GM23338 (cell line): ENCODE measurements at regions not wholly inside any gene's neighbourhood (a gene's known extent, or its start where the extent isn't known, plus 50 kb on each side); places are given as distances from the start of the nearest gene placed in this dataset.

Experiments
- CREB1 ChIP-seq: fragments of 250-450 bp; sonication (Bioruptor Pico); IDR thresholded peaks from 2 replicates; pipeline ENCODE4 v1.5.0; 2020; ENCODE audit warnings: low read depth, mild to moderate bottlenecking, moderate library complexity
- EZH2 ChIP-seq: fragments of 200-600 bp; sonication (generic); IDR thresholded peaks from one replicate; pipeline ENCODE4 v1.8.0; 2017; ENCODE audit warnings: antibody characterized with exemption, mild to moderate bottlenecking, low read depth; ENCODE audit not compliant: unreplicated experiment
- EZH2phosphoT487 ChIP-seq: fragments of 200-600 bp; sonication (generic); IDR thresholded peaks from one replicate; pipeline ENCODE4 v1.8.1; 2018; ENCODE audit warnings: antibody characterized with exemption; ENCODE audit not compliant: unreplicated experiment
- JUNB ChIP-seq: IDR thresholded peaks from one replicate; pipeline ENCODE4 v1.6.1; 2016; ENCODE audit warnings: antibody characterized with exemption; ENCODE audit not compliant: unreplicated experiment
- POLR2AphosphoS5 ChIP-seq: IDR thresholded peaks from 2 replicates; pipeline ENCODE4 v1.6.1; 2016; ENCODE audit warnings: antibody characterized with exemption, low read depth
- STAT1 ChIP-seq: IDR thresholded peaks from one replicate; pipeline ENCODE4 v1.6.1; 2016; ENCODE audit warnings: antibody characterized with exemption; ENCODE audit not compliant: unreplicated experiment
- ZNF331 ChIP-seq: fragments of 250-450 bp; sonication (Bioruptor Pico); IDR thresholded peaks from 2 replicates; pipeline ENCODE4 v1.5.0; 2020; ENCODE audit warnings: low read depth, mild to moderate bottlenecking, moderate library complexity
- TF ChIP-seq, protein P1 (sequence below), 2 experiments: fragments of 200-600 bp in 1 of 2; sonication (generic) in 1 of 2; conservative IDR thresholded peaks; 2 replicates each; pipeline versions ENCODE4 v1.5.1 to v1.6.1; 2016 to 2017; ENCODE audit warnings: antibody characterized with exemption in 2 of 2, low read depth in 2 of 2, mild to moderate bottlenecking in 2 of 2, moderate library complexity in 1 of 2
- TF ChIP-seq, protein P2 (sequence below): IDR thresholded peaks from one replicate; pipeline ENCODE4 v1.6.1; 2018; ENCODE audit warnings: antibody characterized with exemption; ENCODE audit not compliant: unreplicated experiment

DNA sequence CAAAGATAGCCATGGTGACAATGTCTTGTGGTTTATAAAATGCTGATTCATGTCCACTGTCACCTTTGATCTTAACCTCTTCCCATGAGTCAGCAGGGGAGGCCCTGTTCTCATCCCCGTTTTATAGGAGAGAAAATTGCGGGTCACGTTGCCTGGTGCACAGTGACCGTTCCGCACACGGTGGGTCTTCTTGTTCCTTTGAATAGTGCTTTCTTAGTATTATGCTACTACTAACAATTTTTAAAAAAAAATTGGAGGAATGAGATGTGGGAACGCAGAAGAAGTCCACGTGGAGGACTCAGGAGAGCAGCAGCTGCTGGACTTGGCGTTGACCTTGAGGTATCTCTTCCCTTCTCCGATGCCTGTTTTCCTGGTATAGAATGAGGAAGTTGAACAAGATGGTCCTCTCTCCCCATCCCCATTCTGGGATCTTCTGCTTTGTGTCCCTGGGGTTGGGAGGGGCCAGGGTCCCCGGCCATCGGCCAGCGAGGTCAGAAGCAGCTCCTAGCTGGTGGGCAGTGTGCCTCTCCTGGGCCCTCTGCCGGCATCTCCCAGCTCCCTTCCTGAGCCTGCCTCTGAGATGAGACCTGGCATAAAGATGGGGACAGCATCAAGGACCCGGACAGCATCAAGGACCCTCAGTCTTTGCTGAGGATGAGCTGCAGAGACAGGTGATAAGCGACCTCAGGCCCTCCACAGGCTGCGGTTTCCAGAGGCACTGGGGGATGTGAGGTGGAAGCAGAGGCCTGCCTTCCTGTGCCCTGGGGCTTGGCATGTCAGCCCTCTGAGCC, 143.9 kb downstream of the C9orf50 start:
- TF ChIP-seq, protein P1, sequence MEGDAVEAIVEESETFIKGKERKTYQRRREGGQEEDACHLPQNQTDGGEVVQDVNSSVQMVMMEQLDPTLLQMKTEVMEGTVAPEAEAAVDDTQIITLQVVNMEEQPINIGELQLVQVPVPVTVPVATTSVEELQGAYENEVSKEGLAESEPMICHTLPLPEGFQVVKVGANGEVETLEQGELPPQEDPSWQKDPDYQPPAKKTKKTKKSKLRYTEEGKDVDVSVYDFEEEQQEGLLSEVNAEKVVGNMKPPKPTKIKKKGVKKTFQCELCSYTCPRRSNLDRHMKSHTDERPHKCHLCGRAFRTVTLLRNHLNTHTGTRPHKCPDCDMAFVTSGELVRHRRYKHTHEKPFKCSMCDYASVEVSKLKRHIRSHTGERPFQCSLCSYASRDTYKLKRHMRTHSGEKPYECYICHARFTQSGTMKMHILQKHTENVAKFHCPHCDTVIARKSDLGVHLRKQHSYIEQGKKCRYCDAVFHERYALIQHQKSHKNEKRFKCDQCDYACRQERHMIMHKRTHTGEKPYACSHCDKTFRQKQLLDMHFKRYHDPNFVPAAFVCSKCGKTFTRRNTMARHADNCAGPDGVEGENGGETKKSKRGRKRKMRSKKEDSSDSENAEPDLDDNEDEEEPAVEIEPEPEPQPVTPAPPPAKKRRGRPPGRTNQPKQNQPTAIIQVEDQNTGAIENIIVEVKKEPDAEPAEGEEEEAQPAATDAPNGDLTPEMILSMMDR (conservative IDR thresholded peaks at IDR 0.05; ENCODE audit: low read depth in 2 of 2), result peak in 1 of 2 experiments; percentile 8; a peak in 1 of 4 replicates
- TF ChIP-seq POLR2AphosphoS5 (no peak), EZH2 (no peak), CREB1 (CRISPR knock-in tag) (no peak), EZH2phosphoT487 (no peak), JUNB (no peak), ZNF331 (CRISPR knock-in tag) (no peak), STAT1 (no peak)
- TF ChIP-seq, protein P2, sequence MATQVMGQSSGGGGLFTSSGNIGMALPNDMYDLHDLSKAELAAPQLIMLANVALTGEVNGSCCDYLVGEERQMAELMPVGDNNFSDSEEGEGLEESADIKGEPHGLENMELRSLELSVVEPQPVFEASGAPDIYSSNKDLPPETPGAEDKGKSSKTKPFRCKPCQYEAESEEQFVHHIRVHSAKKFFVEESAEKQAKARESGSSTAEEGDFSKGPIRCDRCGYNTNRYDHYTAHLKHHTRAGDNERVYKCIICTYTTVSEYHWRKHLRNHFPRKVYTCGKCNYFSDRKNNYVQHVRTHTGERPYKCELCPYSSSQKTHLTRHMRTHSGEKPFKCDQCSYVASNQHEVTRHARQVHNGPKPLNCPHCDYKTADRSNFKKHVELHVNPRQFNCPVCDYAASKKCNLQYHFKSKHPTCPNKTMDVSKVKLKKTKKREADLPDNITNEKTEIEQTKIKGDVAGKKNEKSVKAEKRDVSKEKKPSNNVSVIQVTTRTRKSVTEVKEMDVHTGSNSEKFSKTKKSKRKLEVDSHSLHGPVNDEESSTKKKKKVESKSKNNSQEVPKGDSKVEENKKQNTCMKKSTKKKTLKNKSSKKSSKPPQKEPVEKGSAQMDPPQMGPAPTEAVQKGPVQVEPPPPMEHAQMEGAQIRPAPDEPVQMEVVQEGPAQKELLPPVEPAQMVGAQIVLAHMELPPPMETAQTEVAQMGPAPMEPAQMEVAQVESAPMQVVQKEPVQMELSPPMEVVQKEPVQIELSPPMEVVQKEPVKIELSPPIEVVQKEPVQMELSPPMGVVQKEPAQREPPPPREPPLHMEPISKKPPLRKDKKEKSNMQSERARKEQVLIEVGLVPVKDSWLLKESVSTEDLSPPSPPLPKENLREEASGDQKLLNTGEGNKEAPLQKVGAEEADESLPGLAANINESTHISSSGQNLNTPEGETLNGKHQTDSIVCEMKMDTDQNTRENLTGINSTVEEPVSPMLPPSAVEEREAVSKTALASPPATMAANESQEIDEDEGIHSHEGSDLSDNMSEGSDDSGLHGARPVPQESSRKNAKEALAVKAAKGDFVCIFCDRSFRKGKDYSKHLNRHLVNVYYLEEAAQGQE, result no peak
